ENCODE measurements at regions not wholly inside any gene's neighbourhood (a gene's known extent, or its start where the extent isn't known, plus 50 kb on each side); places are given as distances from the start of the nearest gene placed in this dataset.
"Not testable (repeated sequence)": the region's sequence is repeated elsewhere in the genome, so short reads cannot be mapped to it uniquely, and the experiment has no call there.

DNA sequence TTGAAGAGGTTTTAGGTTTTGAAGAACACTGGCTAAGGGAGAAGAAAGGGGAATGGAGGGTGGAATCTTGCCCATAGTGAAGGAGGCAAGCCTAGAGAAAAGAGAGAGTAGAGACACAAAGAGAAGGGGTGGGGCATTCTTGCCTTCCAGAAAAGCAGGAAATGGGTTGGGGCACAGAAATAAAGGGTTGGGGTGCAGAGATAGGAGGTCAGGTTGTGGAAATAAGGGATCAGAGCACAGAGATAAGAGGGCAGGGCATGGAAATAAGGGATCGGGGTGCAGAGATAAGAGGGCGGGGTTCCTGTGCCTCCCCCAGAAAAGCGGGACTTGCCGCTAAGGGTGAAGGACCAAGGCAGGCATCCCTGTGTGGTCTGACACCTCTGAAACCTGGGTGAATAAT is 69.9 kb downstream of the ALG1L2 start:
- not testable (repeated sequence) for H3K4me3 ChIP-seq (replicated peaks; ENCODE audit: low read depth, low read length); DNase-seq (ENCODE audit: low read depth)

GRCh38 chr3:130153247-130153646 is 71.6 kb downstream of the ALG1L2 start:
- not testable (repeated sequence) for H3K4me3 ChIP-seq (replicated peaks; ENCODE audit: low read depth, low read length); DNase-seq (ENCODE audit: low read depth)

DNA sequence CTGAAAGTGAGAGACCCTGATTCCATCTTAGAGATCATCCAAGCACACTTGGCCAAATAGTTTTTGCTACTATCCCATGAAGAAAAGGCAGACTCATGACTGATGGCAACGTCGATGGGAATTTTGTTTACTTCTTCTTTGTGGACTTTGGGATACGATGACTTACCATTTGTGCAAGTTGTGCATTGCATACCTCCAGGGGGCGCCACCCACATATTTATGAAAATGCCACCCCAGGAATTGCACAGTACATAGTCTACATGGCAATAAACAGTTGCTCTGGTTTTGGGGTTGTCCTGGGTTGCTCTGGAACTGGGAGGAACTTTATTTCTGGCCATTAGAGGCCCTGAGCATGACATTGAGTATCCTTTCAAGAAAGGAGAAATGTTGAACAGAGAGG is 73.8 kb downstream of the ALG1L2 start:
- H3K4me3 ChIP-seq (replicated peaks; ENCODE audit: low read depth, low read length); DNase-seq (ENCODE audit: low read depth): not testable (repeated sequence)

- not testable (repeated sequence) for H3K4me3 ChIP-seq (replicated peaks; ENCODE audit: low read depth, low read length); DNase-seq (ENCODE audit: low read depth)
These were observed 85.2 kb downstream of the ALG1L2 start for GRCh38 chr3:130166856-130167255.

DNA sequence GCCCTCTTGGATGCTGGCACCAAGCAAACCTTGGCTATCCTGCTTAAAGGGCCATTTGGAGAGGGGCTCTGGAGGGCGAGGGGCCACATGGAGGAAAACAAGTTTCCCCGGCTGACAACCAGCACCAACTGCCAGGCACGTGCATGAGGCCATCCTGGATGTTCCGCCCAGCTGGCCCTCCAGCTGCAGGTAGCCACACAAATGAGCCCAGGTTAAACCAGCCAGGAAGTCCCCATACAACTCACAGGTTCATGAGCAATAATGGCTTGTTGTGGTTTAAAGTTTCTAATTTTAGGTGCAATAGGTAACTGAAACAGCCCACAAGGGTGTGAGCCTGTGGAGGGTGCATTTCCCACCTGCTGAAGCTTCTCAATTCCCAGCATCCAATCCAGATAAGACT is 93.6 kb downstream of the ALG1L2 start:
- DNase-seq (ENCODE audit: low read depth); H3K4me3 ChIP-seq (replicated peaks; ENCODE audit: low read depth, low read length): not testable (repeated sequence)

GRCh38 chr3:130176476-130177256 is 95.0 kb downstream of the ALG1L2 start:
- H3K4me3 ChIP-seq (replicated peaks; ENCODE audit: low read depth, low read length); DNase-seq (ENCODE audit: low read depth): not testable (repeated sequence)

- H3K4me3 ChIP-seq (replicated peaks; ENCODE audit: low read depth, low read length); DNase-seq (ENCODE audit: low read depth): not testable (repeated sequence)
These were observed 97.2 kb downstream of the ALG1L2 start for GRCh38 chr3:130178835-130179234.

DNA sequence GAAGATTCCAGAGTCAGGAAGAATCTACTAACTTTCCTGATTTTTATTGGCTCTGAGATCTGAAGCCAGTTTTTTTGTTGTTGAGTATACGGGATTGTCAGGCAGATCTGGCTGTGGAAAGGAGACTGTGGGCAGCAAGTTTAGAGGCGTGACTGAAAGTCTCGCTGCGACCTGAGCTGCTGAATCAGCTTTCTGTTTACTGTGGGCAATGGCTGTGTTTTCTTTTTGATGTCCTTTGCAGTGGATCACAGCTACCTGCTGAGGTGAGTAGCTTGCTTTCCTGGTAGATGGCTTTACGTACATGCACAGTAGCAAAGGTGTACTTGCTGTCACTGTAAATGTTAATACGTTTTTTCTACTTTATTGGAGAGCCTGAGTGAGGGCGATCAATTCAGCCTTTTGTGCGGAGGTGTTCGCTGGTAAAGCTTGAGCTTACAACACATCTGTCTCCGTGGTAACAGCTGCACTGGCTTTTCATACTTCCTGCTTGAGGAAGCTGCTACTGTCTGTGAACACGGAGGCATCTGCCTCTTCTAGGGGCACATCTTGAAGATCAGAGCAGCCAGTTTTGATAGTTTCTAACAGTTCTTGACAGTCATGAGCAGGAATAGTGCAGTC is 97.8 kb downstream of the ALG1L2 start:
- peak; percentile 3 for DNase-seq (ENCODE audit: low read depth)
- peak overlapping the region; percentile 32 for H3K4me3 ChIP-seq (replicated peaks; ENCODE audit: low read depth, low read length)

GRCh38 chr3:130182475-130182874 is 100.8 kb downstream of the ALG1L2 start:
- not testable (repeated sequence) for DNase-seq (ENCODE audit: low read depth); H3K4me3 ChIP-seq (replicated peaks; ENCODE audit: low read depth, low read length)

DNA sequence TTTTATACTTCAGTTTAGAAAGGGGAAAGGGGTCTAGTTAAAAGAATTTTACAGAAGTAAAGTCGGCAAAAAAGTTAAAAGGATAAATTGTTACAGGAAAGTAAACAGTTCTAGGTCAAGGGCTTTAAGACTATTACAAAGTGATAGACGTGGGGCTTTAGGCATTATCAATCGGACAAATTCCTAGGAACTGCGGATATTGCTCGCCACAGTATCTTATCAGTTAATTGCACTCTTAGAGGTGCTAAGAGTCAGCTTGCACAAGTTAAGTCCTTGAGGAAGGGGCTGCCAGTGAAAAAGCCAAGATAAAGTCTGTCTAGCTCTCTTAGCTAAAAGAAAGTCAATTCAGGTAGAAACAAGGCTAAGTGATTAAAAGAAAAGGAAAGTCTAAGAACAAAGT is 102.1 kb downstream of the ALG1L2 start:
- DNase-seq (ENCODE audit: low read depth); H3K4me3 ChIP-seq (replicated peaks; ENCODE audit: low read depth, low read length): not testable (repeated sequence)

GRCh38 chr3:130184152-130185024 is 102.8 kb downstream of the ALG1L2 start:
- H3K4me3 ChIP-seq (replicated peaks; ENCODE audit: low read depth, low read length); DNase-seq (ENCODE audit: low read depth): not testable (repeated sequence)

DNA sequence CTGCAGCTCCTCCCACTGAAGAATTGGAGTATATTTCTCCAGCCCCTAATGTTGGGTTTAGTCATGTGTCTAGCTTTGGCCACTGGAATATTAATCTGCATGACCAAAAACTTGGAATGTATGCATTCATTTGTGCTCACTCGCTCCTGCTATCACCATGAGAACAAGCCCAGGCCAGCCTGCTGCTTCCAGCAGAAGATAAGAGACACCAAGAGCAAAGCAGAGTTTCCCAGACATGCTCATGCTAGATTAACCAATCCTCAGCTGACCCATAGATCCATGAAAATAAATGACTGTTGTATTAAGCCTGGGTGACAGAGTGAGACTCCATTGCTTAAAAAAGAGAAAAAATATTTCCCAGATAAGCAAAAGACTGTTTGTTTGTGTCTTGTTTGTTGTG is 119.6 kb downstream of the ALG1L2 start:
- H3K4me3 ChIP-seq (replicated peaks; ENCODE audit: low read depth, low read length); DNase-seq (ENCODE audit: low read depth): not testable (repeated sequence)

DNA sequence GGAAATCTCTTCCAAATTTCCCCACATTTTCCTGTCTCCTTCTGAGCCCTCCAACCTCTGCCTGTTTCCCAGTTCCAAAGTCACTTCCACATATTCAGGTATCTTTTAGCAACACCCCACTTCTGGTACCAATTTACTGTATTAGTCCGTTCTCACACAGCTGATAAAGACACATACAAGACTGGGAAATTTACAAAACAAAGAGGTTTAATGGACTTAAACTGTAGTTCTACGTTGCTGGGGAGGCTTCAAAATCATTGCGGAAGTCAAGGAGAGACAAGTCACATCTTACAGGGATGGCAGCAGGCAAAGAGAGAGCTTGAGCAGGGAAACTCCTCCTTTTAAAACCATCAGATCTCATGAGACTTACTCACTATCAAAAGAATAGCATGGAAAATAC is 122.0 kb downstream of the ALG1L2 start:
- not testable (repeated sequence) for DNase-seq (ENCODE audit: low read depth); H3K4me3 ChIP-seq (replicated peaks; ENCODE audit: low read depth, low read length)

DNA sequence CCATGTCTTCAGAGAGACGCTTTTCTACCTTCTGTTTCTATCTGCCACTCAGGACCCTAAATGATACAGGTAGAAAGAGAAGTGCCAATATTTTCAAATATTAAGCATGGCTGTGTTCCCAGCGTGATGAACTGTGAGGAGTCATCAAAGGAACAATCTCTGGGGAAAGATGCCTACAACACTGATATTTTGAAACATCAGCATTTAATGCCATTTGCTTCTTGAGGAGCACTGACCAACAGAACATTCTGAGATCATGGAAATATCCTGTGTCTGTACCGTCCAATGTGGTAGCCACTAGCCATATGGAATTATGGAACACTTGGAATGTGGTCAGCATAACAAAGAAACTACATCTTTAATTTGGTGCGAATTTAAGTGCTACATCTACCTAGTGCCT is 117.9 kb upstream of the COL6A5 start:
- H3K4me3 ChIP-seq (replicated peaks; ENCODE audit: low read depth, low read length), result no peak overlapping the region
- DNase-seq (ENCODE audit: low read depth), result no peak
- no peak for TF ChIP-seq CTCF (IDR thresholded peaks at IDR 0.05; ENCODE audit: low read length, missing control alignments)
